Fibroblast of upper back skin (primary cell): ENCODE measurements at regions not wholly inside any gene's neighbourhood (a gene's known extent, or its start where the extent isn't known, plus 50 kb on each side); places are given as distances from the start of the nearest gene placed in this dataset.
"Not testable (repeated sequence)": the region's sequence is repeated elsewhere in the genome, so short reads cannot be mapped to it uniquely, and the experiment has no call there.

Experiments used
- DNase-seq: peaks from one replicate; pipeline ENCODE4 v3.0.0-alpha.2; 2013

DNA sequence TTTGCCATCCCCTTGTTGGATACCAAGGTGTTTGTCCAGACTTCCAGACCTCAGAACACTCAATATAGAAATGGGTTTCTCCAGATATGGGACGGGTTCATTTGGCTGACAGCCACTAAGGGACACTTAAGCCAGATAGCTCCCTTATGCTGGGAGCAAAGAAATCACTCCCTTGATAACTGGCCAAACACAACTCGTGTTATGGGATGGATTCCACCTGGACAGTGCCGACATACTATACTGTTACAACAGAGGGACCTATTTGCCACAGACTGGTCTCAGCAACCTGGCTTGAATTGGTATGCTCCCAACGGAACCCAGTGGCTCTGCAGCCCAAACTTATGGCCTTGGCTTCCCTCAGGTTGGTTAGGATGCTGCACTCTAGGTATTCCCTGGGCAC is 114.0 kb upstream of the PLCL2 start:
- DNase-seq = no peak

DNA sequence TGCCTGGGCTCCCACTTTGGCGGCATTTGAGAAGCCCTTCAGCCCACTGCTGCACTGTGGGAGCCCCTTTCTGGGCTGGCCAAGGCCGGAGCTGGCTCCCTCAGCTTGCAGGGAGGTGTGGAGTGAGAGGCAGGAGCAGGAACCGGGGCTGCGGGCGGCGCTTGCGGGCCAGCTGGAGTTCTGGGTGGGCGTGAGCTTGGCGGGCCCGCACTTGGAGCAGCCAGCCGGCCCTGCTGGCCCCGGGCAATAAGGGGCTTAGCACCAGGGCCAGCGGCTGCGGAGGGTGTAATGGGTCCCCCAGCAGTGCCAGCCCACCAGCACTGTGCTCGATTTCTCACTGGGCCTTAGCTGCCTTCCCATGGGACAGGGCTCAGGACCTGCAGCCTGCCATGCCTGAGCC is 111.2 kb upstream of the PLCL2 start:
- DNase-seq = not testable (repeated sequence)

DNA sequence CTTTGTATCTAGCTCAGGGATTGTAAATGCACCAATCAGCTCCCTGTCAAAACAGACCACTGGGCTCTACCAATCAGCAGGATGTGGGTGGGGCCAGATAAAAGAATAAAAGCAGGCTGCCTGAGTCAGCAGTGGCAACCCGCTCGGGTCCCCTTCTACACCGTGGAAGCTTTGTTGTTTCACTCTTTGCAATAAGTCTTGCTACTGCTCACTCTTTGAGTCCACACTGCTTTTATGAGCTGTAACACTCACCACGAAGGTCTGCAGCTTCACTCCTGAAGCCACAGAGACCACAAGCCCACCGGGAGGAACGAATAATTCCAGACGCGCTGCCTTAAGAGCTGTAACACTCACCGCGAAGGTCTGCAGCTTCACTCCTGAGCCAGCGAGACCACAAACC is 110.2 kb upstream of the PLCL2 start:
- DNase-seq = not testable (repeated sequence)

DNA sequence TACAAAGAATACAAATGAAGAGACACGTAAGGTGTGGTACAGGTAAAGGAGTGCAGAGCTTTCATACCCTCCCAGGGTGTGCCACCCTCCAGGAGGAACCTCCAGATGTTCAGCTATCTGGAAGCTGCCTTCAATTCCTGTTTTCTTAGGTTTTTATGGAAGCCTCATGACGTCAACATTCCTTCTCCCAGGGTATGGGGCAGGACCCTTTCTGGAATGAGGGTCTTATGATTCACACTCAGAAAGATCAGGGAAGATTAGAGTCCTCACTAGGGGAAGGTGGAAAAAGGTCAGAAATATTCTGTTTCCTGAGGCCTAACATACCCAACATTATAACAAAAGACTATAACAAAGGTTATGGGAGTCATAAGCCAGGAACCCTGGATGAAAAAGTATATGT is 99.8 kb upstream of the PLCL2 start:
- no peak for DNase-seq

DNA sequence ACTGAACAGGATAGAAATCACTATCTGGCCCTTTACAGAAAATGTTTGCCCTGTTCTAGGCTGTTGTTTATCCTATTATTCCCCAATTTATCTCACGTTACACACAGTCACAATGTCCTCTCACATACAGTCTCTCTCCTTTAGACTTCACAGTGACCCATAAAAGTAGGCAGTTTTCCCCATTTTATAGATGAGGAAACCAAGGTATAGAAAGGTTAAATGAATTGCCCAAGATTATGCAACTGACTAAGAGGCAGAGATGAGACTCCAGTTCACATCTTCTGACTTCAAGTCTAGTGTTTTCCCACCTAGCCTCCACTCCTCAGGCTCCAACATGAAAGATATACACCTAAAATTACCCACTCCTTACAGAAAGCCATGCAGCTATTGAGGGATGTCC is 99.3 kb upstream of the PLCL2 start:
- no peak for DNase-seq

DNA sequence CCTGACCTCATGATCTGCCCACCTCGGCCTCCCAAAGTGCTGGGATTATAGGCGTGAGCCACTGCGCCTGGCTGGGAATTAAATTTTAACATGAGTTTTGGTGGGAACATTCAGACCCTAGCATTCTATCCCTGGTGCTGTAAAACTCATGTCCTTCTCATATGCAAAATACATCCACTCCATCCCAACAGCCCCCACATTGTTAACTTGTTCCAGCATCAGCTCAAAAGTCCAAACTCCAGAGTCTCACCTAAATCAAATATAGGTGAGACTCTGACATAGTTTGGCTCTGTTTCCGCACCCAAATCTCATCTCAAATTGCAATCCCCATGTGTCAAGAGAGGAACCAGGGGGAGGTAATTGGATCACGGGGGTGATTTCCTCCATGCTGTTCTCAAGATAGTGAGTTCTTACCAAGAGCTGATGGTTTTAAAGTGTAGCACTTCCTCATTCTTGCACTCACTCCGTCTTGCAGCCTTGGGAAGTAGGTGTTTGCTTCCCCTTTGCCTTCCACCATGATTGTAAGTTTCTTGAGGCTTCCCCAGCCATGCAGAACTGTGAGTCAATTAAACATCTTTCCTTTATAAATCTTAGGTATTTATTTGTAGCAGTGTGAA is 96.2 kb upstream of the PLCL2 start:
- DNase-seq = no peak

DNA sequence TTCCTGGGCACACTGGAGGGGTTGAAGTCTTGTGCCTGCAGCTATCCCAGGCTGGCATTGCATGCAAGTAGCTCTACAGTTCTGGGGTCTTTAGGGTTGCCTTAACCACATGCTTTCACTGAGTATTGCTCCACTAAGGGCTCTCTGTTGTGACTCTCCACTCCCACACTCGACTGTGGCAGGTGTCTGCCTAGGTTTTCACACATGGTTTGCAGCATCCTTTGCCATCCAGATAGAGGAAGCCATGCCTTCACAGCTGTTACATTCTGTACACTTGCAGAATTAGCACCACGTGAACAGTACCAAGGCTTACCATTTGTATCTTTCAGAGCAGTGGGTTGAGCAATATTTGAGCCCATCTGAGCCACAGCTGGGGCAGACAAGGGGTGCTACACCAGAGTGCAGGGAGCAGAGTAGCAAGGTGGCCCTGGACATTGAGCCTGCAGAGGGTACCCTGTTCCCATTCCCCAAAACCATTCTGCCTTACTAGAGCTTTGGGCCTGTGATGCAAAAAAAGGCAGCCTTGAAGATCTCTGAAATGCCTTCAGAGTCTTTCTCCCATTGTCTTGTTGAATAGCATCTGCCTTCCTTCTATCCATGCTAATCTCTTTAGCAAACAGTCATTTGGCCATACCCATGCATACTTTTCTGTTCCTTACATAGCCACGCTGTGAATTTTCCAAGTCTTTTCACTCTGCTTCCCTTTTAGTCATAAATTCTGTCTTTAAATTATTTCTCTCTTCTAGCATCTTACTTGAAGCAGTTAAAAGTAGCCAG is 95.2 kb upstream of the PLCL2 start:
- no peak for DNase-seq

DNA sequence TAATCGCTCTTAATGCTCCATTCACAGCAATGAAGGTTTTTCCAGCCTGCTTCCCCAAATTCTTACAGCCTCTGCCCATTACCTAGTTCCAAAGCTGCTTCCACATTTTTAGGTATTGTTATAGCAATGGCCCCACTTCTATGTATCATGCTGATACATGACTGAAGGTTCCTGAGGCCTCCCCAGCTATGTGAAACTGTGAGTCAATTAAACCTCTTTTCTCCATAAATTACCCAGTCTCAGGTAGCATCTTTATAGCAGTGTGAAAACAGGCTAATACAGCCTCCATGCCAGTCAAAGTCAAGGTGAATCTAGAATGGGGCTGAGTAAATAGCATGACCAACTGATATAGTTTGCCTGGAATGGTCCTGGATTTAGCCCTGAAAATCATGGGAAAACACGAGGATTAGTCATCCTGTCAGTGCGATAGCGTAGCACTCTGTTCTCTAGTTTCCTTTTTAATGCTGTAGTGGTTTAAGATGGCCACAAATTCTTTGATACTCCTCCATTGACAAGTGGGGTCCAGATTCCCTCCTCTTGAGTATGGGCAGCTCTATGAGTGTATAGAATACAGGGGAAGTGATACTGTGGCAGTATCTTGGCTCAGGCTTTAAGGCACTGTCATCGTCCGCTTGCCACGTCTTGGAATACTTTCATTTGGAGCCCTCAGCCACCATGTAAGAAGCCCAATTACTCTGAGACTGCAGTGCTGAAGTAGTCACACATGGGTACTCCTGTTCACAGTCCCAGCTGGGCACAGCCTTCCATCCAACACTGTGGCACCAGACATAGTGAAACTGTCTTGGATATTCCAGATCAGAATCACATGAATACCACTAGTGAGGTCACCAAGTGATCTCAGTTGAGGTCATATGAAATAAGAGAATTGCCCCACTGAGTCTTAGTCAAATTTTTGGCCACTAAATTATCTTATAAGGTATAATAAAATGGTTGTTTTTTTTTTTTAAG is 94.0 kb upstream of the PLCL2 start:
- no peak for DNase-seq

DNA sequence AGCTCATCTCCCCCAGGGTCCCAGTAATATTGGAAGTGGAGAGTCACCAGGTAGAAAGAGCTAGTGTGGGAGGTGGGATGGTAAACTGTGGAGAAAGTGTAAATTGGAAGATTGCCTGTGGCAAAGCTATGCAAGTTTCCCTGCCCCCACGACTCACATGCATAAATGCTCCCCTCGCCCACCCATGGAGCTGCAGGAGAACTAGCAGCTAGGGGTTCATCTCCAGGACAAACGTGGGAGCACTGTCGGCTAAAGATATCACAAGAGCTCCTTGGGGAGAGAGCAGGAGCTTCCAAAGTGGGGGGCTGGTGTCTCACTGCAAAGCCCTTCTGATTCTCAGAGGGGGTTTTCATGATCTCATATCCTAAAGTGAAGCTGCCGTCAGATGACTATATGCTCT is 91.4 kb upstream of the PLCL2 start:
- no peak for DNase-seq

DNA sequence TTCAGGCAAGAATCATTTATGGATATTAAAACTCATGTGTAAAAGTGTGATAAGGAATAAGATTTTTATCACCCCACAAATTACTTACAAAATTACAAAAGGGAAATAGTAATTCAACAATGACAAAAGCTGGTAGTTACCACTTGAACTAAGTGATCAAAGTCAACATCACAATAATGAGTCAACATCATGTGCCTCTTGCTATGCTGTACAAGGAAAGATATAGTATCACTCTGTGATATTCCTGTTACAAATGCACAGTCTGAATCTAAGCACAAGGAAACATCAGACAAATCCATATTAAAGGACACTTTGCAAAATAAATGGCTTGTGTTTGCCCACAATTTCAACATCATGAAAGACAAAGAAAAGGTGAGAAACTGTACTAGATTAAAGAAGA is 90.5 kb upstream of the PLCL2 start:
- DNase-seq = no peak

DNA sequence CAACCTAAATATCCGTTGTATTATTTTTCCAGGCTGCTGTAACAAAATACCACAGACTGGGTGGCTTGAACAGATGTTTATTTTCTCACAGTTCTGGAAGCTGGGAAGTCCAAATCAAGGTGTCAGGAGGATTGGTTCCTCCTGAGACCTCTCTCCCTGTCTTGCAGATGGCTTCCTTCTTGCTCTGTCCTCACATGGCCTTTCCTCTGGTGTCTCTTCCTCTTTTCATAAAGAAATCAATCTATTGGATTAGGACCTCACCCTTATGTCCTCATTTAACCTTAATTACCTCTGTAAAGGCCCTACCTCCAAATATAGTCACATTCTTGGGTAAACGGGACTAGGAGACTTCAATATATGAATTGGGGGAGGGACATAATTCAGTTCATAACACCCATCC is 89.2 kb upstream of the PLCL2 start:
- no peak for DNase-seq

DNA sequence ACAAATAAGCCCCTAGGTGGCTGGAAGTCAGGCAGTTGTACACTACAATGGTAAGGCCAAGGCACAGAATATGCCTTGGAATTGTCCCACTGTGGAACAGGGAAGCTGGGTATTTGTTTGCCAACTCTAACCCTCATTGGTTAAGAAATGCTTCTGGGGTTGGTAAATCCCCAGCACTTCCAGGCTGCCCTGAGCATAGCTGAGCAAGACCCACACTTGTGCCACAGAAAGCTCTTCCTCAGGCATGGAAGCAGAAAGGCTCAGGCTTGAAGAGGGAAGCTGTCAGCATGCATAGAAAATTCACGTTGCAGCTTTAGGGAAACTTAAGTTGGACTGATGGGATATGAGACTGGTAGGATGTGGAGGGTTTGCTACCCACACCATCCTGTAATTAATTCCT is 86.9 kb upstream of the PLCL2 start:
- DNase-seq = no peak

DNA sequence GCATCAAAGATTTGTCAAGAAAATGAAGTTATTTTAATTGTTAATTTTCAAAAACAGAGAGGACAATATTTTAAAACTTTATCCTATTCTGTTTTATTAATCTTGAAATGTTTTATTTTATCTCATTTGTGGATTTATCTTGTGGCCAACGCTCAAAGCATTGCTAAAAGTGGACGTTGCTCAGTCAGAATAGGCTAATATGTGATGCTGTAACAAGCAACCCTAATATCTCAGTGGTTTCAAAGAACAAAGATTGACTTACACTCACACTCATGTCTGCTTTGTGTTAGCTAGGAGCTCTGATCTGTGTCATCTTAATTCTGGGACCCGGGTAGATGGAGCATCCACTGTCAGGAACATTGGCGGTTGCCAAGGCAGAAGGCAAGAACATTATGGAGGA is 86.0 kb upstream of the PLCL2 start:
- DNase-seq = no peak

DNA sequence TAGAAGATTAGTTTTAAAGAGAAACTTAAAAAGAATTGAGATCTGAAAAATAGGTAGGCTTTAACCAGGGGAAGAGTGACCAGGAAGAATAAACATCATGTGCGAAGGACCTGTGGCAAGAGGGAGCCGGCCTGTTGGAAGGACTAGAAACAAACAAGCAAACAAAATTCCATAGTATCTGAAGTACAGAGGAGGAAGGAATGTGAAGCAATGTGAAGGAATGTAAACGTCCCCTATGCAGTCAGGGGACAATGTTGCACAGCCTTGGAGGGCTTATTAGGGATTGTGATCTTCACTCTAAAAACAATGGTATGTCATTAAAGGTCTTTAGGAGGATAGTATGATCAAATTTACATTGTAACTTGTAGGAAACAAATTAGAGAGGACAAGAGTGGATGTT is 84.4 kb upstream of the PLCL2 start:
- DNase-seq = no peak

DNA sequence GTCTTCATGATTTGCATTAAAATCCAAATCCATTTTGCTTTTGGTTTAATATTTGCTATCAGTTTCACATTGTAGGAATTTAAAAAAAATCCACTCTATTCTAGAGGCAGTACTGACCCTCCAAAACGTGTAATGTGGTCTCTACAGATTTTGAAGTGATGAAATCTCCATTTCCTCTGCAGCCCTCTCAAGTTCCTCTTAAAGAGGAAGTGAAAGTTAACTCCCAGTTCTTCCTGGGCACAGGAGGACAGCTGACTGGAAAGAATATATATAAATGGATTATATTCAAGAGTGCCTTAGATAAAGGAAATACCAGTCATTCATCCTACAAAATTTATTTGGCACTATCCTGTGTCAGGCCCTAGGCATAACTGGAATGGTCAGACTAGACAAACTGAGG is 83.5 kb upstream of the PLCL2 start:
- DNase-seq = no peak

DNA sequence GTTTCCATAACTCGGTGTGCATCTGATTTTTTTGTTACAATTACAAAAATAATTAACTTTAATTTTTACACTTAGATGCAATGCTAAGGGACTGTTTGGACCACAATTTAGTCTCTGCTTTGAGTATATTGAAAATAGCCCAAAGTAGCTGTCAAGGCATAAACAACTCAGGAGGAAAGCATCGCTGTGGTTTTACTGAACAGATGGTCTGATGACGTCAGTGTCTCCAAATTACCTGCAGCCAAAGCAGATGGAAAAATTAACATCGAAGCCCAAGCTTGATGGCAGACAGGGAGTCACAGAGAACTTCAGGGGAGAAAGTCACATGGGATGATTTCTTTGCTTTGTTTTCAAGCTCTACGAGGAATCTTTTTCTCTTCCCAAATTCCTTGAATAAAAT is 83.1 kb upstream of the PLCL2 start:
- DNase-seq = peak; percentile 64

DNA sequence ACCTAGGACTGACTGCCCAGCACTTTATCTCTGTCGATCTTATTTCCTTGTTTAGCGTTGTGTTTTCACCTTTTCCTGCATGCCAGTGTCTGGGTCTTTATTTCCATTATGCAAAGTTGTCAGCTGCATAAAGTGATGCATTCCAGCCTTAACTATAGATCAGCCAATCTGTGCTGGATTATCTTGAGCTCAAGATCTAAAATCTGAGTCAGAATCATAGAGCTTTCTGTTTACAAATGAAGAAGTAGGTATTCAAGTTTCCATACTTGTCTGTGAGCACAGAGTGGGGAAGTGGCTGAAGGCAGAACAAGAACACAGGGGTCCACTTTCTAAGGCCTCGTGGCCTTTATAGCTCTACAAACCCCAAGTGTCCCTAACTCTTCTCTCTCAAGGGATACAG is 82.4 kb upstream of the PLCL2 start:
- no peak for DNase-seq

DNA sequence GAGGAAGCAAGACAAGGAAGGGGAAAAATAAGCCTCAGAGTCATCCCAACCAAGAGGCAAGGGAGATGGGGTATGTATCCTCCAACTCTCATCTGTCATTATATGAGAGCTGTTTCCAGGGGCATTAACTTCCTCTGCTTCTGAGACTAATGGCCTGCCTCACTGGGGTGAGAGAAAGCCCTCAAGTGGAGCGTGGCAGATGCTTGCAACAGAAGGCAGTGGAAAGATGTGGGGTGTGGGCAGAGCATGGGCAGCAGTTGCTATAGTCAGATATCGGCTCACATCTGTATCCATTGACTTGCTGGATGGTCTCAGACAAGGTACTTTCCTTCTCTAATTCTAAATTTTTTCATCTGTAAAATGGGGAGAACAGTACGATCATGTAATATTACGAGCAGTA is 81.7 kb upstream of the PLCL2 start:
- DNase-seq = no peak

DNA sequence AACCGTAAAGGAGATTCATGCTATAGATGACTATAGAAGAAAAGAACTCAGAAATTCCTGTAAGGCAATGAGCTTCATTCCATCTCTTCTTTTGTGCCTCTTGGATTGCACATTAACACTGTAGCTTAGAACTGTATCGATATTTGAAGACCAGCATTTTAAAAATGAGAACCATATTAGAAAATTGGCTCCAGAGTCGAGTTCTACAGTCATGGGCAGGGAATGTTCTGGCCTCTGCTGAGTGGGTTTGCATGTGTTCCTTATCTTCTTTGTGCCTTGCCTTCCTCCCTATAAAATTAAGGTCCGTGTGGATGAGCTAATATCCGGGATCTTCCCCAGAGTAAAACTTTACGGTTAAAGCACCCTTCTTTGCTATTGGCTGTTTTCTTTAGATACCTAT is 77.4 kb upstream of the PLCL2 start:
- peak; percentile 57 for DNase-seq

DNA sequence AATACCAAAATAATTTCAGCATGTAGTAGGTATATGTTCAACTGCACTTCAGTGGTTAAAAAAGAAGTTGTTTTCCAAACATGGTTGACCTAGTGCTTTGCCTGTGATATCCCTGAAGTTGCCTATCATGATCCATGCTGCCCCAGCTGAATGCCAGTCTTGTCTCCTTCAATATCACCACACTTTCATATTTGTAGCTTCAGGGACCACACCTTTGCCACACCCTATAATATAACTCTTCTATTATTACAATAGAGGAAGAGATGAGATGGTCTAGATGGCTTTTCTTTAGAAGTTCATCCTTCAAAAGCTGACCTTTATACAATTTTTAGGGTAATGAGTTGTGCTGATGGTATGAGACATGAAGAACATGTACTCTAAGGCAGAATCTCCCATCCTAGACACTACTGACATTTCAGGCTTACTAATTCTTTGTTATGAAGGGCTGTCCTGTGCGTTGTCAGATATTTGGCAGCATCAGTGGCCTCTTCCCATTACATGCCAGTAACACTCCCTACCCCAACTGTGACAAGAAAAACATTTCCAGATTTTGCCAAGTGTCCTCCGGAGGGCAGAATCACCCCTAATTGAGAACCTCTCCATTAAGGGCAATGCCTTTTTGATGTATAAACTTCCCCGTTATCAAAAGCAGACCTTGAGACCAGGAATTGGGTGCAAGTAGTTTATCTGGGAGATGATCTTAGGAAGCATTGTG is 76.2 kb upstream of the PLCL2 start:
- DNase-seq = no peak

DNA sequence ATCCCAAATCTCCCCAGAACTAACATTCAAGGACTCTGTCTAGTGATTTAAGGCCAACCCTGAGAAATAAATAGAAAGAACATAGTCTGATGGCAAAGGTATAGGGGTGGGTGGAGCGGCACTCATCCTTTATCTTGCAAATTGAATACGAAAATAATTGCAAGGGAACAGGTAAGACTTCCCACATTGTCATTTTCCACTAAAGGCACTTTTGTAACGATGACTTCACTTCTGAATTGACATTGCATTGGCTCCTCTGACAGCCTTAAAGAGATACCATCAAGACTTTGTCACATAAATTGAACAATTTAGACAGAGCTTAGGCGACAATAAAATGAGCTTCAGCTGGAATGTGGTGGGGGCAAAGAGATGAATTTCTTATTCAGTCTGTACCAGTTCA is 75.3 kb upstream of the PLCL2 start:
- DNase-seq = no peak

DNA sequence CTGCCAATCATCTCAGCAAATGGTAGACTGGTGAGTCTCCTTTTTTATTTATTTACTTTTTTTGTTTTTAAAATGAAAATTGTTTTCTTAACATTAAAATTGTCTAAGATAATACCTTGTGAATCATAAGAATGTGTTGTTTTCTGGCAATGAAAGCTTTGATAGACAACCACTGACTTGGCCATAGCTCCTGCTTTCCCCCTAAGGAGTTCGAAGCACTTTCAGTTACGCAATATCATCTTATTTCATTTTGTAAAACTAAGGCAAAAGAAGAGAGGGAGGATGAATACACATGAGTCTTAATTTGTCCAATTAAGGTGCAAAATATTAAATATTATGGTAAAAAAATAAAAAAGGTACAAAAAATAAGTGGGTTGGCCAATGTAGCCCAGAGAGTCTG is 74.8 kb upstream of the PLCL2 start:
- no peak for DNase-seq
